Sciatic nerve (tissue), 2 donors: ENCODE measurements at regions not wholly inside any gene's neighbourhood (a gene's known extent, or its start where the extent isn't known, plus 50 kb on each side); places are given as distances from the start of the nearest gene placed in this dataset.
"Not testable (repeated sequence)": the region's sequence is repeated elsewhere in the genome, so short reads cannot be mapped to it uniquely, and the experiment has no call there.

ENCODE experiments used
- ATAC-seq: fragments of 200-7000 bp; cut with Tn5 transposase; one replicate; pipeline ENCODE4 v1.9.1; 2020; ENCODE audit warnings: mild to moderate bottlenecking, moderate library complexity
- DNase-seq: peaks from one replicate; pipeline ENCODE4 v3.0.0-alpha.2; 2020; ENCODE audit warnings: low spot score
- intact Hi-C: fragments of 100-400 bp; cut with DNase I; formaldehyde crosslinking; loops from one replicate; pipeline ENCODE4 v1.14.2; 2022
- donor health status: DM: no; HTN: no; CAD: no.
- donor health status: DM: no; HTN: no; CAD: no.

- no peak for ATAC-seq
- DNase-seq: no peak
- intact Hi-C loops: no loop called here
Measured at GRCh38 chr18:71249791-71250190, 960.9 kb downstream of the SOCS6 start.

GRCh38 chr18:71242981-71243380 is 954.1 kb downstream of the SOCS6 start:
- DNase-seq (no peak), ATAC-seq (no peak)
- intact Hi-C loops: no loop called here

- intact Hi-C loops: no loop called here
- DNase-seq (no peak), ATAC-seq (no peak)
Measured at GRCh38 chr18:71238974-71239624, 950.3 kb downstream of the SOCS6 start.

GRCh38 chr18:71237641-71238040 is 948.8 kb downstream of the SOCS6 start:
- no peak for ATAC-seq
- intact Hi-C loops: no loop called here
- DNase-seq: no peak

- DNase-seq: no peak
- intact Hi-C loops: no loop called here
- ATAC-seq: no peak
Measured at GRCh38 chr18:71233177-71233576, 944.3 kb downstream of the SOCS6 start.

GRCh38 chr18:71223486-71223885 is 934.6 kb downstream of the SOCS6 start:
- DNase-seq (no peak), ATAC-seq (no peak)
- intact Hi-C loops: no loop called here

- intact Hi-C loops: no loop called here
- ATAC-seq: no peak
- no peak for DNase-seq
Measured at GRCh38 chr18:71221405-71221804, 932.6 kb downstream of the SOCS6 start.

- intact Hi-C loops, DNase-seq, ATAC-seq: not testable (repeated sequence)
Measured at GRCh38 chr18:71212739-71213138, 923.9 kb downstream of the SOCS6 start.

- DNase-seq (no peak), ATAC-seq (no peak)
- intact Hi-C loops: no loop called here
Measured at GRCh38 chr18:71212222-71212621, 923.4 kb downstream of the SOCS6 start.

- ATAC-seq (no peak), DNase-seq (no peak)
- intact Hi-C loops: no loop called here
Measured at GRCh38 chr18:71209944-71210343, 921.1 kb downstream of the SOCS6 start.

- no peak for DNase-seq
- intact Hi-C loops: no loop called here
- ATAC-seq: no peak
Measured at GRCh38 chr18:71194438-71194837, 905.6 kb downstream of the SOCS6 start.

GRCh38 chr18:71189581-71189980 is 900.7 kb downstream of the SOCS6 start:
- DNase-seq: no peak
- intact Hi-C loops: no loop called here
- no peak for ATAC-seq

GRCh38 chr18:71168557-71169145 is 879.8 kb downstream of the SOCS6 start:
- ATAC-seq: no peak
- intact Hi-C loops: no loop called here

GRCh38 chr18:71136487-71136886 is 847.6 kb downstream of the SOCS6 start:
- ATAC-seq (peak; percentile 88), DNase-seq (no peak)
- intact Hi-C loops: no loop called here

More at GRCh38 chr18:71168557-71169145, 879.8 kb downstream of the SOCS6 start:
- no peak for DNase-seq

GRCh38 chr18:71134122-71134521 is 845.3 kb downstream of the SOCS6 start:
- DNase-seq: no peak
- intact Hi-C loops: no loop called here
- no peak for ATAC-seq

- intact Hi-C loops: no loop called here
- no peak for DNase-seq
- ATAC-seq: no peak
Measured at GRCh38 chr18:71131918-71132317, 843.1 kb downstream of the SOCS6 start.

- DNase-seq: no peak
- ATAC-seq: no peak
- intact Hi-C loops: no loop called here
Measured at GRCh38 chr18:71130351-71130750, 841.5 kb downstream of the SOCS6 start.

- DNase-seq (no peak), ATAC-seq (no peak)
- intact Hi-C loops: no loop called here
Measured at GRCh38 chr18:71125581-71125980, 836.7 kb downstream of the SOCS6 start.

- ATAC-seq (no peak), DNase-seq (no peak)
Measured at GRCh38 chr18:71116535-71116934, 827.7 kb downstream of the SOCS6 start.

GRCh38 chr18:71115261-71115660 is 826.4 kb downstream of the SOCS6 start:
- no peak for ATAC-seq
- no peak for DNase-seq
- intact Hi-C loops: no loop called here

More at GRCh38 chr18:71116535-71116934, 827.7 kb downstream of the SOCS6 start:
- intact Hi-C loops: no loop called here
